NCI-H1436 (cell line): ENCODE measurements at regions not wholly inside any gene's neighbourhood (a gene's known extent, or its start where the extent isn't known, plus 50 kb on each side); places are given as distances from the start of the nearest gene placed in this dataset.

ENCODE experiments used
- DNase-seq: peaks from one replicate; lab custom pipeline; 2025; lab: John Stamatoyannopoulos, UW

- no peak for DNase-seq
Measured at GRCh38 chr6:139638179-139638941, 263.9 kb upstream of the CITED2 start.

- no peak for DNase-seq
Measured at GRCh38 chr6:139637766-139638165, 263.3 kb upstream of the CITED2 start.

- DNase-seq = no peak
Measured at GRCh38 chr6:139636391-139636790, 261.9 kb upstream of the CITED2 start.

- DNase-seq = no peak
Measured at GRCh38 chr6:139635401-139636130, 261.1 kb upstream of the CITED2 start.

GRCh38 chr6:139632840-139633239 lies 258.4 kb upstream of the CITED2 start:
- DNase-seq = no peak

GRCh38 chr6:139628270-139628669 lies 253.8 kb upstream of the CITED2 start:
- DNase-seq = no peak

- DNase-seq = no peak
Measured at GRCh38 chr6:139627091-139627490, 252.6 kb upstream of the CITED2 start.

- no peak for DNase-seq
Measured at GRCh38 chr6:139625998-139626975, 251.8 kb upstream of the CITED2 start.

GRCh38 chr6:139625081-139625939 lies 250.9 kb upstream of the CITED2 start:
- DNase-seq = no peak

- DNase-seq = no peak
Measured at GRCh38 chr6:139623372-139623771, 248.9 kb upstream of the CITED2 start.

GRCh38 chr6:139613496-139613895 lies 239.0 kb upstream of the CITED2 start:
- no peak for DNase-seq

- no peak for DNase-seq
Measured at GRCh38 chr6:139612135-139612465, 237.7 kb upstream of the CITED2 start.

- DNase-seq = no peak
Measured at GRCh38 chr6:139611327-139612134, 237.1 kb upstream of the CITED2 start.

- no peak for DNase-seq
Measured at GRCh38 chr6:139608466-139609261, 234.2 kb upstream of the CITED2 start.

- DNase-seq = no peak
Measured at GRCh38 chr6:139605350-139605749, 230.9 kb upstream of the CITED2 start.

- DNase-seq = no peak
Measured at GRCh38 chr6:139603581-139603980, 229.1 kb upstream of the CITED2 start.

- no peak for DNase-seq
Measured at GRCh38 chr6:139602577-139602976, 228.1 kb upstream of the CITED2 start.

GRCh38 chr6:139600919-139601475 lies 226.5 kb upstream of the CITED2 start:
- DNase-seq = no peak

- no peak for DNase-seq
Measured at GRCh38 chr6:139600343-139600742, 225.9 kb upstream of the CITED2 start.
